Stimulated activated CD8-positive, alpha-beta memory T cell treated with anti-CD3 and anti-CD28 coated beads, Interleukin-2, amount 100 ng/mL, for 1 hour (primary cell): ENCODE measurements at regions not wholly inside any gene's neighbourhood (a gene's known extent, or its start where the extent isn't known, plus 50 kb on each side); places are given as distances from the start of the nearest gene placed in this dataset.

ENCODE experiments used
- DNase-seq, 2 donors: peaks; one replicate each; pipeline ENCODE4 v3.0.0-alpha.2; 2020; ENCODE audit warnings: low read depth in 2 of 2

DNA sequence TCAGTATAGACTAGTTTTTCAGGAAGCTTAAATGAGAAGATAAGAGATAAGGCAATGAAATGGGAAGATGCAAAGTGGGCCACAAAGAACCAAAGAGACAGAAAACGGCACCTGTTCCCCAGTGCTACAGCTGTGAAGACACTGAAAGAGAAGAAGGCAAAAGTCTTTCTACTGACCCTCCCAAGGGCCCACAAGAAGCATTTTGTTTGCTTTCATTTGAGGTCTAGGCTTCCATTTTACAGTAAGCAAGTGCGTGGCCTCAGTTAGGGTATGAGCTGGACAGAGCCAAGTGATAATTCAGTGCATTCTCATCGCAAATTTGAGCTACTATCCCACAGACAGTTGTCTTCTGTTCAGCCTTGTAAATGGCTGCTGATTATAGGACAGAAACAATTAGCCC lies 53.4 kb upstream of the STK17B start:
- DNase-seq: no peak

DNA sequence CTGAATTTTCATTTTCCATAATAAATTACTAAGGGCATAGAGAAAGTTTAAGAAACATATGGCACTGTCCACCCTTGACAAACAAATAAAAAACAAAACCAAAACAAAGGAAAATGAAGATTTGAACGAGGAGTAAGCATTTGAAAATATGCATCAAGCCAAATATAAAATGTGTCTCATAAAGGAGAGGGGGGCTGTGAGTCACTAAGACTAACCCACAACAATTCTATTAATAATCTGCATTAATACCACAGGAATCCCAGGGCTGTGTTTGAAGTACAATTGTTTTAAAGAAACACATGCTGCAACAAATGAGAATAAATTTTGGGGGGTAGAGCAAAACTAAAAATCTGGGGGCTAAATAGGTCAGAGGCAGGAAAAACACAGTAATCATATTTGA lies 53.8 kb upstream of the STK17B start:
- DNase-seq: no peak

DNA sequence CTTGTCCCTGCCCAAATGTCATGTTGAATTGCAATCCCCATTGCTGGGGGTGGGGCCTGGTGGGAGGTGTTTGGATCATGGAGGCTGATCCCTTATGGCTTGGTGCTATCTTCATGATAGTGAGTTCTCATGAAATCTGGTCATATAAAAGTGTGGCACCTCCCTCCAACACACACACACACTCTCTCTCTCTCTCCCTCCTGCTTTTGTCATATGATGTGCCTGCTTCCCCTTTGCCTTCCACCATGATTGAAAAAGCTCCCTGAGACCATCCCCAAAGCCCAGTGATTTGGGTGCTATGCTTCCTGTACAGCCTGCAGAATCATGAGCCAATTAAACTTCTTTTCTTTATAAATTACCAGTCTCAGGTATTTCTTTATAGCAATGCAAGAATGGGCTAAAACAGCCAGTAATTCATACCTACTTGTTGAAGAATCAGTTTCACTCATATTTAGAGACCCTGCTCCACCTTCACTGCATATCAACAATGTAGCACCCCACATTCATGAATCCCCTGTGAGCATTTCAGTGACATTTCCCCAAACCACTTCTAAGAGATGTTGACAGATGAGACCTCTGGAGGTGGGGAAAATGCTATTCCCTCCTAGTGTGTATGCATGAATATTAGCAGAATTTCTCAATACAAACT lies 54.8 kb upstream of the STK17B start:
- DNase-seq: no peak

DNA sequence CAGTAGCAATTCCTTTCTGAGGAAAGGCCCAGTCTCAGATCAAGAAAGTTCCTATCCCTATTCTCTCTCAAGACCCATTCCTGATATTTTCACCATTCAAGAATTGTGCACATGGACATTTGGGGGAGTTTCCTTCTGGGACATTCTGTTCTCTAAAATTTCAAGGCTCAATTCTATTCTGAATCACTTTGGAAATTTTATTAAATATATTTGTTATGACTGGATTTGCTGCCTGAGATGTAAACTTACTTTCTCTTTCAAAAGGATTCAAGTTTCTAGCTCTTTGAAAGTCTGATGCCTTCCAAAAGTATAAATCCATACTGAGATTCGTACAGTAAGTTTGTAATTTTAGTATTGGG lies 55.3 kb upstream of the STK17B start:
- DNase-seq: no peak

DNA sequence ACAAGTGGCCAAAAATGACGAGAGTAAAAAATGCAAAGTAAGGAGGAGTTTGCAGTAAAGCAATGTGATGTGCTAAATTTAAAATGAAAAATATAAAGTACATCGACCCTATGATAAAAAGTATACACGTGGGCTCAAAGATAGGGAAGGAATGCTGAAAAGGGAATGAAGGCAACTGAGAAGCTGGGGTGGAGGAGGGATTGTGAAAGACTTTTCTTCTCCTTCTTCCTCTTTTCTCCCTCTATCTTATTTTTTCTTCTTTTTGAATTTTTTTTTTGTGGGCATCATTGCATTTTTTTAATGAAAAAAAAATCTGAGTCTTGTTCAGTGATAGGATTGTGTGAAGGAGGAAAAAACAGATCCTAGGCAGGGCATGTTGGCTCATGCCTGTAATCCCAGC lies 57.6 kb upstream of the STK17B start:
- DNase-seq: no peak

DNA sequence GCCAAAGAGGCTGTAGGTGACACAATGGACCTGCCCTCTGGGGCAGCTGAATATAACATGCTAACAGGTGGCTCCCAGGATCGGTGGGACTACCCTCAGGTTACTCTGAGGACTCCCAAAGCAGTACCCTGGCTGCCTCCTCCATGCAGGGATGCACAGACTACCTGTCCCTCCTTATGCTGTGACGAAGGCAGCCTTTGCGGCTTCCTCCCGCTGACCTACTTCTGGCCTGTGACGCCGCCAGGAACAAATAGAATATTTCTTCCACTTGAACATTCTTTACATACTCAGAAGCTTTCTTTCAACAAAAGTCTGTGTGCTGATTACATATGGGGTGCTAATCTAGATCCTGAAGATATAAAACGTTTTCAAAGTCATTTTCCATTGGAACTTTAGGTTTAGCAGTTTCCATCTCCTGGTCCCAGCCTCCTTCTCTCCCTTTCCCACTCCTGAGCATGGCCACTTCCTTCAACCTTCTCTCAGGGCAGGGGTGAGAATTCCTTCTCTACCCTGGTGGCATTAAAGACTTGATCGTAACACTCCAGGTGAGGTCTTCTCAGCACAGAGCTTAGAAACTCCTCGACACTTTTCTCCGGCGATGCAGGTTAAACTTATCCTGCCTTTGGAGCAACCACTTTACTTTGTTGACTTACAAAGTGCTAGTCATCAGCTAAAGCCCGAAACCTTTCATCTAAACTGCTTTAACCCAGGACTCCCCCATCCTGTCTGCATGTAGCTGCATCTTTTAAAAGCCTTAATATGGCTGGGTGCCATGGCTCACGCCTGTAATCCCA lies 58.9 kb upstream of the STK17B start:
- DNase-seq: no peak

DNA sequence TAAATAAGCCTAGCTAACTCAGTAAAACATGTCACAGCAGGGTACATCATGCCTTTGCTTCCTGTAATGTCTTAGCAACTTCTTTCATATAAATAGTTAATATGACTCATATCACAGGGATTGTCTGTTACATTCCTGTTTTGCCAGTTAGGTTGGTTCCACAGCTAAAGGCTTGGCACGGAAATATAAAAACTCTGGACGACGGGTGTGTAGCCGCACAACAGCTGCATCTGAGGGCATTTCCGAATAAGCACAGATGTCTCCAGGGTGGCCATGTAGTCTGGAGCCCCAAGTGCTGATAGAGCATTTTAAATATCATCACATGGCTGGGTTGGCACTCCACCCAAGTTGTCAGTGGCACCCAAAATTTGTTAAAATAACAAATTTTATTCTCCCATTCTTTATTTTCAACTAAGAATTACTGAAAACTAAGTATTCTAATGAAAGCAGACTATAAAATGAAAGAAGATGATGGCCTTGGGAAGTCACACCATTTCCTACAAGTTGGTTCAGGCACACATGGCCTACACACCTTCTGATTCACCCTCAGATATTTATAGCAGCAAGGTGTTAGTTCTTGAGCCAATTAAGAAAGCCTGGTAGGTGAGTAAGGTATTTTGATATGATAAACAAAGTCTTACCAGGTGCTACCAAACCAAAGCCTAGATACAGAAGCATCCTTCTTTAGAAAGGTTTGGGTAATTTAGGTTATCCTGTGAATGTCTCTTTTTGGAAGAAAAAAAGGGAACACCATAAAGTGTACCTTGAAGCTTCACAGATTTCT lies 61.8 kb upstream of the STK17B start:
- no peak for DNase-seq

DNA sequence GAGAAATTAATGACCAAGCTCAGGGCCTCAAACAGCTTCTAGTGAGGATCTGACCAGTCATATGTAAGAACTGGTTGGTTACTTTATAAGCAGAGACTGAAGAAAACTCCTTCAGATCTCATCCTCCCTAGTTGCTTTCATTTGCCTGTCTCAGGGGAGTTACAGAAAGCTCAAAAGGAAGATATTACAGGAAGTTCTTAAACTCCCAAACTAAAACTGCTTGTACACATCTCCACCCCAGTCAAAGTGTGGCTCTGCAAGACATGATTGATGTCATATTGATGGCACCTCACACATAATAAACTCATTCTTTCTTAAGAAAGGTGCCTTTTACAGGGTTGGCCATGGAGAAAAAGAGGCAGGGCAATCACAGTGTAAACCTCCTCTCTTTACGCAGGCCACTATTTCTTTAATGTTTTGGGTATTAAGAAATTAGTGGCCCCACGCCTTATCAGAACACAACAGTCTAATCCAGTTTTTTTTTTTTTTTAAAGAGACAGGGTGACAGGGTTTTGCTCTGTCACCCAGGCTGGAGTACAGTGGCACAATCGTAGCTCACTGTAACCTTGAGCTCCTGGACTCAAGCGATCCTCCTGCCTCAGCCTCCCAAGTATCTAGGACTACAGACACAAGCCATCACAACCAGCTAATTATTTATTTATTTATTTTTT lies 62.6 kb upstream of the STK17B start:
- no peak for DNase-seq

DNA sequence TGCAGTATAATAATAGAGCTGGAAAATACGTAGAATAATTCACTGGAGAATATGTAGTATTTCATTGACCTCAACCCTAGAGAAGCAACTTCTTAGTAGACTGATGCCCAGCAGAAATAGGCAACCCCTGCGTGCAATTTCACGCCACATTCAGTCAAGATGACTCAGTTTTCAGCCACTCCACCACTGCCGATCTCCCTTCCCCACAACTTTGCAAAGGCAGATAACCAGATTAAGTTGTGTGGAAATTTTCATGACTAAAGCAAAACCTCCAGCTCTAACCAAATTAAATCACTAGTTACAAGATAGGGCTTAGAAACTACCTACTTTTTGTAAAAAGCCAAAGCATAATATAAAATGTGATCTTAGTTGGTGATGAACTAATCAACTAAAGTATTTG lies 63.3 kb upstream of the STK17B start:
- DNase-seq: peak in 1 of 2 donors; percentile 31

DNA sequence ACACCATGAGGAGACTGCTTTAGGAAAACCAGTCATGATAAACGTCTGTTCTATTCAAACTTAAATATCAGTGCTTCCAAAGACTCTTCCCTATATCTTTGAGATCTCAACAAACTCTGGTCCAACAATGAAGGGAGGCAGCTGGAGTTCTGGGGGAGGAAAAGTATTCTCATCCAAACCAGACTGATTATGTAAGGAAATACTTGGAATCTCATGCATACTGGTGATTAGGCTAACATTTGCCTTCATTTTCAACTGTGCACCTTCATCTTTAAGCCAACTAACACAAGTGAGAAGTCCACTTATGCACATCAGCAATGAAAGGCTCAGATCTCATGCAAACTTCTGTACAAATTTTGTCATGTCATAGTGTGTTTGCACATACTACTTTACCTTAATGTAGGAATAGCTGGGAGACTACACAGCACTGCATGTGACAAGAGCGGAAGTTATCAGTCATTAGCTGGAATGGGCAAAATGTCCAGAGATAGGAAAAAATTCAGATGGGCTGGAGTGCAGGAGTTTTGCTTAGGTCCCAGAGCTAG lies 67.5 kb upstream of the STK17B start:
- no peak for DNase-seq

DNA sequence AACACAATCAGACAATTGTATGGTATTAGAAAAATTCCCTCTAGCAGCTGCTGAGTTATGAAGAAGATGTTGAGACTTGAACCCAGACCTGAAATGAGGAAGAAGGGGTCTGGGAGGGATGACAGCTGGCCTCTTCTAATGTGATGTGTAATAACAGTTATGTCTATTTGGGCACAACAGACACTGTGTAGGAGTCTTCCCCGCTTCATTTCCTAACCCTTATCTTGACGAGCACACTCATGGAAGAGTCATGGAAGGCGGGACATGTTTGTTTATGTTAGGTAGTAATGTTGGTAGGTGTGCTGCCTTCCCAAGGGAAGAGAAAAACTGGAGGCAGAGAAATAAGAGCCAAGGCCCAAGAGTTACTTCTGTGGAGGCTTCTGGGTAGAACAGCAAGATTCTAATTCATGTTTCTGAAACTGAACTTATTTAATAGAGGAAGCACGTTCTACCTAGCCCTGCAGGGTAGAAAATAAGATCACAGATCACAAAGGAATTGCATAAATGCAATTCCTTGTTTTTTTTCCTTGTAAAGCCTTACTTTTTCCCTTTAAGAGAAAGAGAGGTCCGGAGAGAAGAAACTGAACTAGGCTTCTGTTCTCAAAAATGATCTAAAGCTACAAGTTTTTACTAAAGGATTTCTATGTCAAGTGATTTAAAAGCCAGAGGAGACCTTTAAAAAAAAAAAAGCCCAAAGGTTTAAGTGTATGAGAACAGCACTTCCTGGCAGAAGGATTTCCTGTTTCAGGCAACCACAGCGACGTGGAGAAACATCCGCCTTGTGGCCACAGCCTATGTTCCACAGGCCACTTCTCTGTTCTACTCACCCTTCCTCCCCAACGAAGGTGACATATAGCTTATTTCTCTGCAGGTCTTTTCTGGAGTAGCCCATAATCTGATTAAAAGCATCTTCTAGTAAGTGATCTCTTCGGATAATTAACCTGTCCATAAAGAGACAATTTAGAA lies 68.5 kb upstream of the STK17B start:
- DNase-seq: peak; percentile 64 to 65

DNA sequence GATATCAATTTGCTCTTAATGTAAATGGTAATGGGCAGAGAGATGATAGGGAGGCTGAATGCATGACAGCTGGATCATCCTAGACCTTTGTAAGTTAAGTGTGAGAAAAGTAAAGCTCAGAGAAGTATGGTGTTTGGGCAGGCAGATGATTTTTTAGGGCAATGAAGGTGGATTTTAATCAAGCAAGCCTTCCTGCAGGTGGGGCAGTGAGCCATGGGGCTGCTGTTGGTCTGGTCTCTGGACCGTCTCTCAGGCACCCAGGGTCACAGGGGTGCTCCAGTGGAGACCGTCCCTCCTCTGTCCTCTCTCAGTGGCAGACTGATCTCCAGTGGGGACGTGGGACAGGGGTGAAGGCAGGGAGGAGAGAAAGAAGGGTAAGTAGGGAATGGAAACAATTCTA lies 69.8 kb upstream of the STK17B start:
- no peak for DNase-seq

DNA sequence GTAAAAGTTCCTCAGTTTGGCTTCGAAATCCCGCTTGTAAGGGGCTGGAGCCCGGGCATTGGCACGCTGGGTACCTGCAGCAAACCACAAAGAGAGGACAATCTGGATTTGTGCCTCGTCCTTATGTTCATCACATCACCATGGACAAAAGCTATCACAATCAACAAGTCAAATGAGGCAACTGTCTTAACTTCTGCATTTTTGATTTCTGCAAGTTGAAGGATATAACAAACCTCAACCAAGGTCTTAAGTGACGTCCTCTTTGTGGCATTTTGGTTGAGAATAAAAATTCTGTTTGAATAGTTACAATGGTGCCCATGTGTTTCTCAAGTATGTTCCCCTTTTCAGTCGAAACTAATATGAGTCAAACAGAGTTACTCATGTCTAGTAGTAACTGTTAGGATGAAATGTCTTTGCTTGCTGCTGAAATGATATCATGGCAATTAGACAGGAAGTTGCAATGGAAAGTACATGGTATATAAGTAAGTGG lies 70.8 kb upstream of the STK17B start:
- DNase-seq: no peak

DNA sequence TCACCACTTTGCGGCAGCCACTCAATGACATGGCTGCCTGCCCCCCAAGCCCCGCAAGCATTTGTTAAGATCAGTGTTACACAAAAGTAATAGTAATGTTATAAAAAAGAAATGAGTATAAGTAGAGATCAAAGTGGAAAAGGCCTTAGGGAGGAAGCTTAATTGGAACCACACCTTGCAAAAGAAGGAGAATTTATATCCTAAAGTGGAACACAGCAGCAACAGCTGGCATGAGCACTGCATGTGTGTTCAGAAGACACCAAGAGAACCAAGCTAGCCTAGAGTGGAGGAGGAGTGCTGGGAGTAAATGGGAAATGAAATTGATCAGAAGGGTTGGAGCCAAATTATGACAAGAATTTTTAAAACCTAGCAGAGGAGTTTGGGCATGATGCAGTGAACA lies 73.1 kb upstream of the STK17B start:
- no peak for DNase-seq

DNA sequence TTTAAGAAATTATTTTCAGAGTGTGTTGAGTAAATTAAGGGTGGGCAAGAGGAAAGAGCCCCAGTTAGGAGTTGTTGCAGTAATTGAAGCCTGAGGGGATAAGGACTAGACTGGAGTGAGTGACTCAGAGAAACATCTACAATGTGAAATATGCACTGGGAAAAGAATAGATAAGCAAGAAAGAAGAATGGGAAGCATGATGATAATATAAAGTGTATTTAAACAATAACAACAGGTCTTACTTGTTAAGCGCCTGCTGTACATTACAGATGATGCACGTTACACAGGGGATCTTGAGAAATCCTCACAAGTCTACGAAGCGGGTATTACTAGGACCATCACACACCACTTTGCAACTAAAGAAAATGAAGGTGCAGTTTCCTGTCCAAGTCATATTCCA lies 73.6 kb upstream of the STK17B start:
- no peak for DNase-seq

DNA sequence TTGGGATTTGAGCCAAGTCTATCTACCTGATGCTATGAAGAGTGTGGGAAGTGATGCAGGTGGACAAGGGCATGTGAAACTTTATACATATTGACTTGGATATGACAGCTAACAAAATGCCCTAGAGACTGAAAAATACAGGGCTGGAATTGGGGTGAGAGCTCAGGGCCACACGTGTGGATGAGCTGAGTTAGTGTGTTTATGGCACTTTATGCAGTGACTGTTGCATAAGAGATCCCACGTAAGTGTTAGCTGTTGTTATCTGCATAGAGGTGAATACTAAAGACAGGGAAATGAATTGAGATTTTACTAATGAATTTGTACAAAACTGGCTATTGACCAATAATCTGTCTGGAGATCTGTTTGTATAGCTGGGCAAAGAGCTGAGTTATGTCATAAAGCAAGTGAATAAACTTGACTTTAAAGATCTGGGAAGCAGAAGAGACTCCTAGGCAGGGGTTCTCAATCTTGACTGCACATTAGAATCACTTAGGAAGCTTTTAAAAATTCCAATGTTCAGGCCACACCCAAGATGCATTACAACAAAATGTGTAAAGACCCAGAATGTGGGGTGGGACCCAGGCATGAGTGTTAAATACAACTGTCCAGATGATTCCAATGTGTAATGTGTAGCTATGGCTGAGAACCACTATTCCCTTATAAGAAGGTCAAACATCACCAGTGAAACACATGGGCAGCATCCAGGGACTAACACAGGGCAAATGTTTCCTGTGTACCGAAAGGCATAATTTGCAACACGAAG lies 74.2 kb upstream of the STK17B start:
- DNase-seq: no peak

DNA sequence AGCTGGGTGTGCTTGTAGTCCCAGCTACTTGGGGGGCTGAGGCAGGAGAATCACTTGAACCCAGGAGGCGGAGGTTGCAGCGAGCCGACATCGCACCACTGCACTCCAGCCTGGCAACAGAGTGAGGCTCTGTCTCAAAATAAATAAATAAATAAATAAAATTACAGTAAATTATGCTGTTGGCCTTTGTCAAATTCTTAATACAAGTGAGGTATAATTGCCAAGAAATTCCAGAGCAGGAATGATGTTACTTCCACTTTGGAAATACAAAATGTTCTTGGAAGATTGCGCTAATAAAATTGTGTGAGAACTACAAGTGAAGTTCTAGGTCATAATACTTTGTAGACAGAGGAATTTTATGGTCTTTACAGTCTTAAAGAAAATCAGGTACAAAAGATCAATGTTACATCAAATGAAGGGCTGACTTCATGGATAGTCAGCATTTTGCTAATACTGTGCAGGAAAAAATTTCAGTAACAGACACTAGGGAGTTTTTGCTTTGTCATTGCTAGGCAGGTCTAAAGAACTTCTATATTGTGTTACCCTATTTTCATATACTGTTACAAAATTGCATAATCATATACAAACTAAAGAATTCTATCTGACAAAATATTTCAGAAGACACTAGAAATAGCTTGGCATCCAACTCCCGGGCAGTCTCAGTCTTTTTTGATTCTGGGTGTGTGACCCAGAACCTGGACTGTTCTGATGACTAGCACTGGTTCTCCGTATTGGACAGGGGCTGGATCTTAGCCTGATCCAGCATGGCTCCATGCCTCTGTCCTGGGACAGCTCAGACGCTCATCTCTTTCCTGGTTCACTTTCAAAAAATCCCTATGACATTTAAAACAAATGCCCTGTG lies 76.0 kb upstream of the STK17B start:
- DNase-seq: no peak

DNA sequence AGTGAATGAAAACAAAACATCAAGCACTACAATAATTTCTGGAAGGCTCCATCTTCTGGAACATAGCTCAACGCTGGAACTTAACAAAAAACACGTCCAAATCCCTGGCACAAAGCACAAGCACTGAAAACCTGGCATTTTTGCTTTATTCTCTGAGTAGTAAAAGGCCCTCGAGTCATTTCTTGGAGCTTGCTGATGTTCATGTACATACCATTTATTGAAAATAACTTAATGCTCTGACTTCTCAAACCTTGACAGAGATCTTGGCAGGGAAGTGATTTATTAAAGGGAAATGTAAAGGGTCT lies 76.5 kb upstream of the STK17B start:
- DNase-seq: no peak

DNA sequence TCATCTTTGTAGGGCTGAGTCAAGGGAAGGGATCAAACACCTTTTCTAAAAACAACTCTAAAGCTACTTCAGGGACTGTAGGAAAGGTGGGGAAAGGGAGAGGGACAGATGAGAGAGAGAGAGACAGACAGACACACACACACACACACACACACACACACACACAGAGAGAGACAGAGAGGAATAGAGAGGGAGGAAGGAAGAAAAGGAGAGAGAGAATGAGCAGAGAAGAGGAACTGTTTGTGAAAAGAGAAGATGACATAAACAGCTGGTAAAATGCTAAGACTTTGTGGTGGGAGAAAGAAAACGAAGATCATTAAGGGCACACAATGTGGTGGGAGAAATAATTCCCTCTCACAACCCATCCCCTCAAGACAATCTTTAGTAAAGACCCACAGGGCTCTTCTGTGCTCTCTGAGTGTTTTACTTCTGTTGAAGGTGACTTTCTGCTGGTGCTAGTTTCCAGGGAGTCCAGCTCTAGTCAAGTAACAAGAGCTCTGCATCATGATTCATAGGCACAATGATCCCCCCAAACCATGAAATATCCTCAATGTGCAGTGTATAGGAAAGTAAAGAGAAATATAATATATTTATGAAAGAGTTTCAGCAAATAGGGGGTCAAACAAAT lies 77.2 kb upstream of the STK17B start:
- no peak for DNase-seq
